ENCODE measurements at regions not wholly inside any gene's neighbourhood (a gene's known extent, or its start where the extent isn't known, plus 50 kb on each side); places are given as distances from the start of the nearest gene placed in this dataset.
"Not testable (repeated sequence)": the region's sequence is repeated elsewhere in the genome, so short reads cannot be mapped to it uniquely, and the experiment has no call there.

DNA sequence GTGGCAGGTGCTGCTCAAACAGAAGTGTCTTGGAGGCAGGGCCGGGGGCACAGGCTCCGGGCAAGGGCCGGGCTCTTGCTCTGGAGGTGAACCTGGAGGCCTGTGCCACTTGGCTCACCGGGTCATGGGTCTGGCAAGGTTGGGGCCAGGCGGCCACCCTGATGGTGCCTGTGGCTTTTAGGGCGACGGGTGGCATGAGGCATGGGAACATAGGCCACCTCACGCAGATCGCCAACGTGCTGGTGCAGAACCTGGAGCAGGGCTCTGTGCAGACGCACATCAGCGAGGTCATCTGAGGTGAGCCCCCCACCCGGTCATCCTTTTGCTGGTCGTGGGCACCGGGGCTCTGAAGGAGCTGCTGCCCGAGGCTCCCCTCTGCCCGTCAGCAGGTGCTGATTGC is 202.7 kb downstream of the LIPI start:
- H4K20me1 ChIP-seq (ENCODE audit: control insufficient read depth, extremely low read depth, insufficient read depth, low read length); H3K9me3 ChIP-seq (ENCODE audit: control insufficient read depth, low read depth, low read length); H3K4me2 ChIP-seq (ENCODE audit: control insufficient read depth, extremely low read depth, insufficient read depth, low read depth, low read length); H3K4me1 ChIP-seq (ENCODE audit: control insufficient read depth, extremely low read depth, insufficient read depth, low read length); H3K36me3 ChIP-seq (ENCODE audit: control insufficient read depth in 2 of 2, extremely low read depth in 1 of 2, insufficient read depth in 2 of 2, low read length in 2 of 2); DNase-seq (ENCODE audit: low read depth, low spot score); H3K9me1 ChIP-seq (ENCODE audit: control insufficient read depth, extremely low read depth, insufficient read depth, low read length); H3K4me3 ChIP-seq (ENCODE audit: control insufficient read depth in 2 of 3, extremely low read depth in 1 of 3, insufficient read depth in 2 of 3, low read depth in 1 of 3, low read length in 3 of 3); H3K27me3 ChIP-seq (ENCODE audit: control insufficient read depth, extremely low read depth, insufficient read depth, low read length); H3K79me2 ChIP-seq (ENCODE audit: control insufficient read depth, insufficient read depth, low read length); H2AFZ ChIP-seq (ENCODE audit: control insufficient read depth, low read length); H3K27ac ChIP-seq (ENCODE audit: control insufficient read depth, insufficient read depth, low read length); H3K9ac ChIP-seq (ENCODE audit: control insufficient read depth, extremely low read depth, insufficient read depth, low read length); FAIRE-seq; dilution Hi-C loops (cut with MboI; ENCODE audit: extremely low pct_ligation_motif_present, low sequenced_read_pairs): not testable (repeated sequence)

DNA sequence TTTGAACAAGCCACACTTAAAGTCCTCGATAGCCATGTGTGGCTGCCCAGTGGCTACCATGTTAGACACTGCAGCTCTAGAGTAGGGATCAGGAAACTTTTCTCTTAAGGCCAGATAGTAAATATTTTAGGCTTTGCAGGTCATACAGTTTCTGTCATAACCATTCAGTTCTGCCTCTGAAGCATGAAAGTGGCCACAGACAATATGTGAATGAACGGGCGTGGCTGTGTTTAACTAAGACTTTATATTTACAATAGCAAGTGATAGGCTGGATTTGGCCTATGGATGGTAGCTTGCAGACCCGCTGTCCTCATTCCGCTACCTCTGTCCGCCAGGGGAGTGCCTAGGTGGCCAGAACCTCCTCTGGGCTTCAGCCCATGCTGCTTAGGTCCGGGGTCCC is 204.6 kb downstream of the LIPI start:
- H3K9me3 ChIP-seq (ENCODE audit: control insufficient read depth, low read depth, low read length); H3K4me1 ChIP-seq (ENCODE audit: control insufficient read depth, extremely low read depth, insufficient read depth, low read length); FAIRE-seq: not testable (repeated sequence)

DNA sequence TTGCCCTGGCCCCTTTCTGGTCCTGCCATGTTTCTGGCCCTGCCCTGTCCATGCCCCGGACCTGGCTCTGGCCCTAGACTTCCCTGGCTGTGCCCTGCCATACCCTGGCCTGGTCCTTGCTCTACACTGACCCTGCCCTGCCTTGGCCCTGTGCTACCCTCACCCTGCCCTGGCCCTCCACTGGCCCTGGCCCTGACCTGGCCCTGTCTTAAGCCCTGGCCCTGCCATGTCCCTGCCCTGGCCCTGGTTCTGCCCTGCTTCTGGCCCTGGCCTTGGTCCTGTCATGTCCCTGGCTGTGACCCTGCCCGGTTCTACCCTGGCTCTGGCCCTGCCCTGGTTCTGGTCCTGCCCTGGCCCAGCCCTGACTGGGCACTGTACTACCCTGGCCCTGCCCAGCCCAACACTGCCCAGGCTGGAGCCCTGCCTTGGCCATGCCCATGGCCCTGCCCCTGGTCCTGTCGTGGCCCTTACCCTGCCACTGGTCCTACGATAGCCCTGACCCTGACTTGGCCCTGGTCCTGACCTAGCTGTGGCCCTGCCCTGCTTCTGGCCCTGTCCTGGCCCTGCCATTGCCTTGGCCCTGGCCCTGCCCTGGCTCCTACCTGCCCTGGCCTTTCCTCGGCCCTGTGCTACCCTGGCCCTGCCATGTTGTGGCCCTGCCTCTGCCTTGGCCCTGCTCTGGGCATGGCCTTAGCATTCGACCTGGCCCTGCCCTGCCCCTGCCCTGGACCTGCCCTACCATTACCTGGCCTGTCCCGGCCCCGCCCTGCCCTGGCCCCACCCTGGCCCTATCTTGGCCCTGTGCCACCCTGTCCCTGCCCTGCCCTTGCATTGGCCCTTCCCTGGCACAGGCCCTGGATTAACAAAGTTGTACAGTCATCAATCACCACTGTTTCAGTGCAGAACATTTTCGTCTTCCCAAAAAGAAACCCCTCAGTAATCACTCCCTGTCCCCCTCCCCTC is 223.5 kb downstream of the LIPI start:
- H3K27me3 ChIP-seq (ENCODE audit: control insufficient read depth, extremely low read depth, insufficient read depth, low read length); H2AFZ ChIP-seq (ENCODE audit: control insufficient read depth, low read length); H3K79me2 ChIP-seq (ENCODE audit: control insufficient read depth, insufficient read depth, low read length); H3K4me1 ChIP-seq (ENCODE audit: control insufficient read depth, extremely low read depth, insufficient read depth, low read length); H3K9me1 ChIP-seq (ENCODE audit: control insufficient read depth, extremely low read depth, insufficient read depth, low read length); H3K9me3 ChIP-seq (ENCODE audit: control insufficient read depth, low read depth, low read length); H4K20me1 ChIP-seq (ENCODE audit: control insufficient read depth, extremely low read depth, insufficient read depth, low read length); FAIRE-seq; H3K4me2 ChIP-seq (ENCODE audit: control insufficient read depth, extremely low read depth, insufficient read depth, low read depth, low read length); H3K27ac ChIP-seq (ENCODE audit: control insufficient read depth, insufficient read depth, low read length); dilution Hi-C loops (cut with MboI; ENCODE audit: extremely low pct_ligation_motif_present, low sequenced_read_pairs); DNase-seq (ENCODE audit: low read depth, low spot score); H3K4me3 ChIP-seq (ENCODE audit: control insufficient read depth in 2 of 3, extremely low read depth in 1 of 3, insufficient read depth in 2 of 3, low read depth in 1 of 3, low read length in 3 of 3); H3K9ac ChIP-seq (ENCODE audit: control insufficient read depth, extremely low read depth, insufficient read depth, low read length); H3K36me3 ChIP-seq (ENCODE audit: control insufficient read depth in 2 of 2, extremely low read depth in 1 of 2, insufficient read depth in 2 of 2, low read length in 2 of 2): not testable (repeated sequence)

More for the DNA sequence above, 204.6 kb downstream of the LIPI start:
- H3K9ac ChIP-seq (ENCODE audit: control insufficient read depth, extremely low read depth, insufficient read depth, low read length); H2AFZ ChIP-seq (ENCODE audit: control insufficient read depth, low read length); H3K36me3 ChIP-seq (ENCODE audit: control insufficient read depth in 2 of 2, extremely low read depth in 1 of 2, insufficient read depth in 2 of 2, low read length in 2 of 2); DNase-seq (ENCODE audit: low read depth, low spot score); H3K27me3 ChIP-seq (ENCODE audit: control insufficient read depth, extremely low read depth, insufficient read depth, low read length); H3K9me1 ChIP-seq (ENCODE audit: control insufficient read depth, extremely low read depth, insufficient read depth, low read length); H3K27ac ChIP-seq (ENCODE audit: control insufficient read depth, insufficient read depth, low read length); H4K20me1 ChIP-seq (ENCODE audit: control insufficient read depth, extremely low read depth, insufficient read depth, low read length); H3K79me2 ChIP-seq (ENCODE audit: control insufficient read depth, insufficient read depth, low read length); H3K4me2 ChIP-seq (ENCODE audit: control insufficient read depth, extremely low read depth, insufficient read depth, low read depth, low read length); dilution Hi-C loops (cut with MboI; ENCODE audit: extremely low pct_ligation_motif_present, low sequenced_read_pairs); H3K4me3 ChIP-seq (ENCODE audit: control insufficient read depth in 2 of 3, extremely low read depth in 1 of 3, insufficient read depth in 2 of 3, low read depth in 1 of 3, low read length in 3 of 3): not testable (repeated sequence)

DNA sequence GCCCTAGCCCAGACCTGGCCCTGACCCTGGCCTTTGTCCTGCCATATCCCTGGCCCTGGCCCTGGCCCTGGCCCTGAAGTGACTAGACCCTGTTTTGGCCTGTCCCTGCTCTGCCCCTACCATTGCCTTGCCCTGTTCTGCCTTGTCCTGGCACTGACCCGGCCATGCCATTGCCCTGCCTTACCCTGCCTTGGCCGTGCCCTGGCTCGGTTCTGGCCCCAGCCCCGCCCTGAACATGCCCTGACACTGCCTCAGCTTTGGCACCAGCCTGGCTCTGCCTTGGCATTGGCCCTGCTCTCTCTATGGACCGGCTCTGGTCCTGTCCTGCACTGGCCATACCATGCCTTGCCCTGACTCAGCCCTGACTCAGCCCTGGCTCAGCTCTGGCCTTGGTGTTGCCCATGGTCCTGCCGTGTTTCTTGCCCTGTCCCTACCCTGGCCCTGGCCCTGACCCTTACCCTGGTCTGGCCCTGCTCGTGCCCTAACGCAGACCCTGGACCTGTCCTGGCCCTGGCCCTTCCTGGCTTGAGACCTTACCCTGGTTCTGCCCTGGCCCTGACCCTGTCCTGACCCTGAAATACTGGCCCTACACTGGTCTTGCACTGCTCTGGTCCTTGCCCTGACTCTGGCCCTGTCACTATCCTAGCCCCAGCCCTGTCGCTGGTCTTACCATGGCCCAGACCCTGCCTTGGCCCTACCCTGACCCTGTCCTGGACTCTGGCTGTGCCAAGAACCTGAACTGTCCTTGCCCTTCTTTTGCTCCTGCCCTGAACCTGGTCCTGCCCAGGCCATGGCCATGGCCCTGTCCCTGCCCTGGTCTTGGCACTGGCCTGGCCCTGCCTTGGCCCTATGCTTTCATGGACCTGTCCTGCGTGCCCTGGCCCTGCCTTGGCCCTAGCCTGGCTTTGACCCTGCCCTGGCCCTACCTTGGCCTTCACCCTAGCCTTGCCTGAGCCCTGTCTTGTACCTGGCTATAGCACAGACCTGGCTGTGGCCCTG is 224.6 kb downstream of the LIPI start:
- H3K27me3 ChIP-seq (ENCODE audit: control insufficient read depth, extremely low read depth, insufficient read depth, low read length); H3K27ac ChIP-seq (ENCODE audit: control insufficient read depth, insufficient read depth, low read length); H4K20me1 ChIP-seq (ENCODE audit: control insufficient read depth, extremely low read depth, insufficient read depth, low read length); FAIRE-seq; H3K4me2 ChIP-seq (ENCODE audit: control insufficient read depth, extremely low read depth, insufficient read depth, low read depth, low read length); H3K4me1 ChIP-seq (ENCODE audit: control insufficient read depth, extremely low read depth, insufficient read depth, low read length); DNase-seq (ENCODE audit: low read depth, low spot score); H3K79me2 ChIP-seq (ENCODE audit: control insufficient read depth, insufficient read depth, low read length); H3K9ac ChIP-seq (ENCODE audit: control insufficient read depth, extremely low read depth, insufficient read depth, low read length); dilution Hi-C loops (cut with MboI; ENCODE audit: extremely low pct_ligation_motif_present, low sequenced_read_pairs); H3K4me3 ChIP-seq (ENCODE audit: control insufficient read depth in 2 of 3, extremely low read depth in 1 of 3, insufficient read depth in 2 of 3, low read depth in 1 of 3, low read length in 3 of 3); H3K9me1 ChIP-seq (ENCODE audit: control insufficient read depth, extremely low read depth, insufficient read depth, low read length); H3K36me3 ChIP-seq (ENCODE audit: control insufficient read depth in 2 of 2, extremely low read depth in 1 of 2, insufficient read depth in 2 of 2, low read length in 2 of 2); H3K9me3 ChIP-seq (ENCODE audit: control insufficient read depth, low read depth, low read length); H2AFZ ChIP-seq (ENCODE audit: control insufficient read depth, low read length): not testable (repeated sequence)

All from keratinocyte (primary cell).